Neural cell (in vitro differentiated cells): ENCODE measurements at regions not wholly inside any gene's neighbourhood (a gene's known extent, or its start where the extent isn't known, plus 50 kb on each side); places are given as distances from the start of the nearest gene placed in this dataset.

Experiments used
- H2AFZ ChIP-seq: fragments of 200-600, 300-800 bp; sonication (generic), shearing (Covaris generic); 2 replicates; pipeline ENCODE4 v1.6.0; 2014; ENCODE audit warnings: low read depth, mild to moderate bottlenecking, antibody characterized with exemption, low read length, moderate library complexity
- H3F3A ChIP-seq: fragments of 200-600 bp; shearing (Covaris generic); 2 replicates; pipeline ENCODE4 v1.6.1; 2016; ENCODE audit warnings: mild to moderate bottlenecking, moderate library complexity, mixed read lengths, antibody characterized with exemption, low read length; ENCODE audit not compliant: insufficient read depth, poor library complexity, severe bottlenecking
- H3K27ac ChIP-seq: fragments of 200-600, 300-800 bp; sonication (generic), shearing (Covaris generic); 2 replicates; pipeline ENCODE4 v1.5.1; 2014; ENCODE audit warnings: mild to moderate bottlenecking, low read length, moderate library complexity
- H3K27me3 ChIP-seq: fragments of 300-800, 200-600 bp; sonication (generic), shearing (Covaris generic); 2 replicates; pipeline ENCODE4 v1.6.0; 2014; ENCODE audit warnings: mild to moderate bottlenecking, low read depth, low read length, moderate library complexity; ENCODE audit not compliant: insufficient read depth
- H3K36me3 ChIP-seq: fragments of 300-800, 200-600 bp; sonication (generic), shearing (Covaris generic); 2 replicates; pipeline ENCODE4 v1.5.1; 2014; ENCODE audit warnings: mild to moderate bottlenecking, antibody characterized with exemption, low read length, moderate library complexity; ENCODE audit not compliant: insufficient read depth
- H3K4me2 ChIP-seq: fragments of 300-800, 200-600 bp; sonication (generic), shearing (Covaris generic); 2 replicates; pipeline ENCODE4 v1.6.0; 2014; ENCODE audit warnings: mild to moderate bottlenecking, low read length
- H3K4me3 ChIP-seq: fragments of 300-800, 200-600 bp; sonication (generic), shearing (Covaris generic); 2 replicates; pipeline ENCODE4 v1.5.1; 2014; ENCODE audit warnings: mild to moderate bottlenecking, low read length, moderate library complexity
- H3K79me2 ChIP-seq: fragments of 200-600 bp; shearing (Covaris generic); replicated peaks from 2 replicates; pipeline ENCODE4 v1.6.0; 2014; ENCODE audit warnings: mild to moderate bottlenecking, low read length, moderate library complexity; ENCODE audit not compliant: insufficient read depth
- H3K9ac ChIP-seq: fragments of 300-800, 200-600 bp; sonication (generic), shearing (Covaris generic); 2 replicates; pipeline ENCODE4 v1.6.1; 2016; ENCODE audit warnings: mild to moderate bottlenecking, low read length, mixed read lengths
- H3K9me2 ChIP-seq: fragments of 200-600 bp; shearing (Covaris generic); 2 replicates; pipeline ENCODE4 v1.6.1; 2016; ENCODE audit warnings: mild to moderate bottlenecking, low read length, mixed read lengths; ENCODE audit not compliant: insufficient read depth
- H3K9me3 ChIP-seq: fragments of 200-600, 300-800 bp; sonication (generic), shearing (Covaris generic); 2 replicates; pipeline ENCODE4 v1.6.1; 2016; ENCODE audit warnings: mild to moderate bottlenecking, mixed run types, low read length, moderate library complexity, mixed read lengths
- H4K20me1 ChIP-seq: fragments of 200-600 bp; shearing (Covaris generic); 2 replicates; pipeline ENCODE4 v1.6.1; 2016; ENCODE audit warnings: mild to moderate bottlenecking, mixed run types; ENCODE audit not compliant: insufficient read depth
- EP300 ChIP-seq: fragments of 450-650 bp; conservative IDR thresholded peaks from 2 replicates; pipeline ENCODE4 v1.6.1; 2014; ENCODE audit warnings: antibody characterized with exemption, mild to moderate bottlenecking, moderate library complexity; ENCODE audit not compliant: poor library complexity, severe bottlenecking
- EZH2 ChIP-seq: fragments of 200-600, 300-800 bp; shearing (Covaris generic), sonication (generic); IDR thresholded peaks from 2 replicates; pipeline ENCODE4 v1.6.1; 2014; ENCODE audit warnings: antibody characterized with exemption, low read length, borderline replicate concordance, mild to moderate bottlenecking; ENCODE audit not compliant: insufficient read depth, poor library complexity, severe bottlenecking
- MXI1 ChIP-seq: fragments of 450-650 bp; conservative IDR thresholded peaks from 2 replicates; pipeline ENCODE4 v1.6.1; 2014; ENCODE audit warnings: antibody characterized with exemption, mild to moderate bottlenecking; ENCODE audit not compliant: poor library complexity, severe bottlenecking
- POLR2AphosphoS5 ChIP-seq: IDR thresholded peaks from 2 replicates; pipeline ENCODE4 v1.6.1; 2012
- RAD21 ChIP-seq: fragments of 450-650 bp; conservative IDR thresholded peaks from 2 replicates; pipeline ENCODE4 v1.6.1; 2014; ENCODE audit warnings: antibody characterized with exemption, mild to moderate bottlenecking, moderate library complexity
- SMC3 ChIP-seq: fragments of 450-650 bp; conservative IDR thresholded peaks from 2 replicates; pipeline ENCODE4 v1.6.1; 2014; ENCODE audit warnings: antibody characterized with exemption, mild to moderate bottlenecking, moderate library complexity; ENCODE audit not compliant: poor library complexity
- TAF1 ChIP-seq: IDR thresholded peaks from 2 replicates; pipeline ENCODE4 v1.6.1; 2012; ENCODE audit warnings: low read depth
- TF ChIP-seq, protein P1 (sequence below): IDR thresholded peaks from 2 replicates; pipeline ENCODE4 v1.6.1; 2012; ENCODE audit warnings: borderline replicate concordance
- TF ChIP-seq, protein P2 (sequence below): fragments of 450-650 bp; IDR thresholded peaks from 2 replicates; pipeline ENCODE4 v1.5.1; 2014; ENCODE audit warnings: antibody characterized with exemption, mild to moderate bottlenecking, moderate library complexity; ENCODE audit not compliant: poor library complexity, severe bottlenecking

DNA sequence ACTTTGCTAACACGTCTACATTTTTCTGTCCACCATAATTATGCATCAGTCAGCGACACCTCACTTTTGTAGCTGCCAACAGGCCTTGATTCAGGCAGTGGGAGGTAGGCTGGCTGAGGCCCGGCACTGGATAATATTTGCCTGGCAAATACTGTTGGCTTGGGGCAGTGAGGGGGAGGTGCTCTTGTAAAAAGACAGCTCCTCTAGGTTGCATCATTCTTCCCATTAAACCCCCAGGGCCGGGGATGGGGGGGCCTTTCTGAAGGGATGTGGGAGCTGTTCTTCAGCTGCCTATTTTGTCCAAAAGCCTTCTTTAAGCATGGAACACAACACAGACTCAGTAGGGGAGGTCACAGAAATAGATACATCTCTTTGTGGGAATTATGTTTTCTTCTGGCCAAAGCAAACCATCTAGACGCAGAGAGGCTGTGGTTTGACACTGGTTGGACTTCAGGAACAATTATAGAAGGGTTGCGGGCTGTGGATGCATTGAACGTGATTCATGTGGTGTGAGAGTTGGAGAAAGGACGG is 338.3 kb upstream of the NT5E start:
- H3K4me2 ChIP-seq, result no peak overlapping the region
- H3K9me3 ChIP-seq, result no peaks in the 10 kb centered on the region
- H3K27ac ChIP-seq, result no peak overlapping the region
- H4K20me1 ChIP-seq, result no peaks in the 10 kb centered on the region
- H3K27me3 ChIP-seq, result no peaks in the 10 kb centered on the region
- H3F3A ChIP-seq, result peaks cover 9% of the 10 kb centered on the region
- H3K79me2 ChIP-seq, result no peaks in the 10 kb centered on the region
- H3K9ac ChIP-seq, result no peak overlapping the region
- no peak overlapping the region for H2AFZ ChIP-seq
- H3K4me3 ChIP-seq, result no peak overlapping the region
- H3K9me2 ChIP-seq, result no peaks in the 10 kb centered on the region
- H3K36me3 ChIP-seq, result no peaks in the 10 kb centered on the region
- TF ChIP-seq, protein P1, sequence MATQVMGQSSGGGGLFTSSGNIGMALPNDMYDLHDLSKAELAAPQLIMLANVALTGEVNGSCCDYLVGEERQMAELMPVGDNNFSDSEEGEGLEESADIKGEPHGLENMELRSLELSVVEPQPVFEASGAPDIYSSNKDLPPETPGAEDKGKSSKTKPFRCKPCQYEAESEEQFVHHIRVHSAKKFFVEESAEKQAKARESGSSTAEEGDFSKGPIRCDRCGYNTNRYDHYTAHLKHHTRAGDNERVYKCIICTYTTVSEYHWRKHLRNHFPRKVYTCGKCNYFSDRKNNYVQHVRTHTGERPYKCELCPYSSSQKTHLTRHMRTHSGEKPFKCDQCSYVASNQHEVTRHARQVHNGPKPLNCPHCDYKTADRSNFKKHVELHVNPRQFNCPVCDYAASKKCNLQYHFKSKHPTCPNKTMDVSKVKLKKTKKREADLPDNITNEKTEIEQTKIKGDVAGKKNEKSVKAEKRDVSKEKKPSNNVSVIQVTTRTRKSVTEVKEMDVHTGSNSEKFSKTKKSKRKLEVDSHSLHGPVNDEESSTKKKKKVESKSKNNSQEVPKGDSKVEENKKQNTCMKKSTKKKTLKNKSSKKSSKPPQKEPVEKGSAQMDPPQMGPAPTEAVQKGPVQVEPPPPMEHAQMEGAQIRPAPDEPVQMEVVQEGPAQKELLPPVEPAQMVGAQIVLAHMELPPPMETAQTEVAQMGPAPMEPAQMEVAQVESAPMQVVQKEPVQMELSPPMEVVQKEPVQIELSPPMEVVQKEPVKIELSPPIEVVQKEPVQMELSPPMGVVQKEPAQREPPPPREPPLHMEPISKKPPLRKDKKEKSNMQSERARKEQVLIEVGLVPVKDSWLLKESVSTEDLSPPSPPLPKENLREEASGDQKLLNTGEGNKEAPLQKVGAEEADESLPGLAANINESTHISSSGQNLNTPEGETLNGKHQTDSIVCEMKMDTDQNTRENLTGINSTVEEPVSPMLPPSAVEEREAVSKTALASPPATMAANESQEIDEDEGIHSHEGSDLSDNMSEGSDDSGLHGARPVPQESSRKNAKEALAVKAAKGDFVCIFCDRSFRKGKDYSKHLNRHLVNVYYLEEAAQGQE, result no peak
- TF ChIP-seq EP300, result no peak
- TF ChIP-seq MXI1, result no peak
- no peak for TF ChIP-seq SMC3
- no peak for TF ChIP-seq TAF1
- TF ChIP-seq RAD21, result no peak
- TF ChIP-seq, protein P2, sequence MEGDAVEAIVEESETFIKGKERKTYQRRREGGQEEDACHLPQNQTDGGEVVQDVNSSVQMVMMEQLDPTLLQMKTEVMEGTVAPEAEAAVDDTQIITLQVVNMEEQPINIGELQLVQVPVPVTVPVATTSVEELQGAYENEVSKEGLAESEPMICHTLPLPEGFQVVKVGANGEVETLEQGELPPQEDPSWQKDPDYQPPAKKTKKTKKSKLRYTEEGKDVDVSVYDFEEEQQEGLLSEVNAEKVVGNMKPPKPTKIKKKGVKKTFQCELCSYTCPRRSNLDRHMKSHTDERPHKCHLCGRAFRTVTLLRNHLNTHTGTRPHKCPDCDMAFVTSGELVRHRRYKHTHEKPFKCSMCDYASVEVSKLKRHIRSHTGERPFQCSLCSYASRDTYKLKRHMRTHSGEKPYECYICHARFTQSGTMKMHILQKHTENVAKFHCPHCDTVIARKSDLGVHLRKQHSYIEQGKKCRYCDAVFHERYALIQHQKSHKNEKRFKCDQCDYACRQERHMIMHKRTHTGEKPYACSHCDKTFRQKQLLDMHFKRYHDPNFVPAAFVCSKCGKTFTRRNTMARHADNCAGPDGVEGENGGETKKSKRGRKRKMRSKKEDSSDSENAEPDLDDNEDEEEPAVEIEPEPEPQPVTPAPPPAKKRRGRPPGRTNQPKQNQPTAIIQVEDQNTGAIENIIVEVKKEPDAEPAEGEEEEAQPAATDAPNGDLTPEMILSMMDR, result no peak
- no peak for TF ChIP-seq EZH2

DNA sequence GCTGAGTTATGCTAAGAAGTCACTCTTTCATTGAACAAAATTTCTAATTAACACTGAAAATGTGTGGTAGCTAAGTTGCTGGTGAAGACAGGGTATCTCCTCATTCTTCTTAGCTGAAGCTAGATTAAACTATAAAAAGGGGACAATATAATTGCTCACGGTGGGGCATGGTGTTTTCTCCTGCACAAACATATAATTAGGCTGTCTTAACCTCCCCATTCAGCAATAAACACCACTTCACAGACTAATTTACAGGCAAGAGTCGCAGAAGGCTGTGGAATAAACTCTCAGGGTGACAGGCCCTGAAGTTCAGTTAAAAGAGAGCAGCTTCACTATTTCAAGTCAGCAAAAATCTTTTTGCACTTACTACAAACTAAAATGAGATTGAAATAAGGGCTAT is 338.9 kb upstream of the NT5E start:
- Histone ChIP-seq H3K9me3 (no peaks in the 10 kb centered on the region), H3K27ac (no peak overlapping the region), H4K20me1 (no peaks in the 10 kb centered on the region), H3K79me2 (no peaks in the 10 kb centered on the region), H3F3A (peaks cover 9% of the 10 kb centered on the region), H3K36me3 (no peaks in the 10 kb centered on the region), H3K27me3 (no peaks in the 10 kb centered on the region), H3K4me2 (no peak overlapping the region), H3K9ac (no peak overlapping the region), H3K9me2 (no peaks in the 10 kb centered on the region), H3K4me3 (no peak overlapping the region), H2AFZ (no peak overlapping the region)
- TF ChIP-seq EP300, result no peak

DNA sequence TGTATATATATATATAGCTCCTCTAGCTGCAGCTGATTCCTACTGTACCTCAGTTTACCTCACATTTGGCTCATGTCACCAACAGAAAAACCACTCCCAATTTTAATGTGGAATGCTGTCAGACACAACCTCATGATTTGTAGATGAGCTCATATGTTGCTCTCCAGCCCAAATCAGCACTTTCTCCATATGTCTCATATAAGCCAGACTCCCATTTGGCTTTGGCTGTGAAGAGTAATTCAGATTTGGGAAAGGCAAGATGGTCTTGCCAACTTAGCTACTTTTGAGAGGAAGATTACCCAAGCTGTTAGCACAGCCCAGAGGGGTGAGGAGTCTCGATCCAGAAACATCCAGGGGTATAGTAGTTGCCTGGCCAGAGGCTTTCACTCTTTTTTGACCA is 342.2 kb upstream of the NT5E start:
- H3K9ac ChIP-seq, result no peak overlapping the region
- no peak overlapping the region for H3K4me3 ChIP-seq
- no peak overlapping the region for H3K27ac ChIP-seq
- no peaks in the 10 kb centered on the region for H3K27me3 ChIP-seq
- H2AFZ ChIP-seq, result no peak overlapping the region
- no peaks in the 10 kb centered on the region for H3K9me2 ChIP-seq
- no peak for TF ChIP-seq RAD21
- no peak for TF ChIP-seq MXI1
- TF ChIP-seq EP300, result no peak
- TF ChIP-seq EZH2, result no peak
- no peak for TF ChIP-seq SMC3
- no peak for TF ChIP-seq POLR2AphosphoS5
- TF ChIP-seq, protein P1, result no peak
- TF ChIP-seq, protein P2, result no peak
- no peak for TF ChIP-seq TAF1
- peaks cover 9% of the 10 kb centered on the region for H3F3A ChIP-seq
- H3K36me3 ChIP-seq, result no peaks in the 10 kb centered on the region
- H3K9me3 ChIP-seq, result no peaks in the 10 kb centered on the region
- H3K79me2 ChIP-seq, result no peaks in the 10 kb centered on the region
- no peak overlapping the region for H3K4me2 ChIP-seq
- H4K20me1 ChIP-seq, result no peaks in the 10 kb centered on the region
